ENCODE measurements at regions not wholly inside any gene's neighbourhood (a gene's known extent, or its start where the extent isn't known, plus 50 kb on each side); places are given as distances from the start of the nearest gene placed in this dataset.

DNA sequence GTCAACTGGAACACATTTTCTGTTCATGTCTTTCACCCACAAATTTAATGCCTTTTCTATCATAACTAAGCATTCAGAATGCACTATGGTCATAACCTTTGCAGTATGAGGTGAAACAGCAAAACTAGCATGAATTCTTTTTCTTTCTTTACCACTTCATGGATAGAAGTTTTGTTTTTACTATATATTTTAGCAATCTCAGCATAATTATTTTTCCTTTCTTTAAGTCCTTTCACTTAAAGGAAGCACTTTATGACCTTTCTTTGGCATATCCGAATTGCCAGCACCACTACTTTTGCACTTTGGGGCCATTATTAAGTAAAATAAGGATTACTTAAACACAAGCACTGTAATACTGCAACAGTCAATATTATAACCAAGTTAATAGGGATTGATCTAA is 115.1 kb upstream of the DKK2 start:
- Histone ChIP-seq H3K4me3 (no peak overlapping the region), H3K9me3 (no peaks in the 10 kb centered on the region), H3K4me1 (no peaks in the 10 kb centered on the region), H3K36me3 (no peaks in the 10 kb centered on the region), H3K27me3 (no peaks in the 10 kb centered on the region), H3K27ac (no peak overlapping the region)
- 78 to 80% methylated on average over 1 of the region's 1 CpG for WGBS, 2 donors
- no peak for DNase-seq (ENCODE audit: low spot score in 2 of 2)
- TF ChIP-seq CTCF (IDR thresholded peaks at IDR 0.05) (no peak), EP300 (IDR thresholded peaks at IDR 0.05) (no peak), POLR2A (IDR thresholded peaks at IDR 0.05) (no peak)

DNA sequence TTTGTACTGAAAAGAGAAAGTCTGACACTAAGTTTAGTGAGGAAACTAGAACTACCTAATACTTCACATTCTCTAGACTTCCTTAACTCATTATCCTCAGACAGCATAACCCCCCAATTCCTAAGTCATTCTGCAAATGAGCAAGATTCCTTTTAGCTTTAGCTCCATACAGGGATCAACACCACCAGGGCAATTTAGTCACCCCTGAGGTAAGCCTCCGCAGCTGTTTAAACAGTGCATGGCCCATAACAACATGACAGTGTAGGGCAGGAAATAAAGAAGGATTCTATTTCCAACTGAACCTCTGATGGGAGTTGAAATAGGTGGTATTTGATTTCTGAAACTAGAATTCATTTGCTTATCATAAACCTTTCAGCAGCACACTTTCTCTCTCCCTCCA is 112.8 kb upstream of the DKK2 start:
- 52 to 70% methylated on average over 1 of the region's 1 CpG for WGBS, 2 donors
- Histone ChIP-seq H3K27me3 (no peaks in the 10 kb centered on the region), H3K27ac (no peak overlapping the region), H3K4me3 (no peak overlapping the region), H3K4me1 (no peaks in the 10 kb centered on the region), H3K36me3 (no peaks in the 10 kb centered on the region), H3K9me3 (no peaks in the 10 kb centered on the region)
- no peak for TF ChIP-seq CTCF (IDR thresholded peaks at IDR 0.05)
- no peak for TF ChIP-seq EP300 (IDR thresholded peaks at IDR 0.05)
- TF ChIP-seq POLR2A (IDR thresholded peaks at IDR 0.05) = no peak
- DNase-seq (ENCODE audit: low spot score in 2 of 2) = no peak

DNA sequence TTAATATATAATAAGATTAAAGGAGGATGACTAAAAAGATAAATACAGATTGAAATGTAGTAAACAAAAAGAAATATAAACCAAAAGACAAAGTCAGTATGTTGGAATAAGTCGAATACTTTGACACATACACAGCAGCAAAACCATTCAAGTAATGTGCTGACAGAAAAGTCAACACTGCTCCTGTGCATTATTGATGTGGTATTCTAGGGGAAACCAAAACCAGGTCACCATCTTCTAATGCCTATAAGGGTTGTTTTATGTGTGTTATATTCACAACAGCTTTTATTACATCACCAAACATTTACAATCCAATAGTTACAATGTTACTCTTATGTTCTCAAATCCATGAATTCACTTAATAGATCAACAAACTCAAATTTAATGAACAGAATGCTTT is 111.8 kb upstream of the DKK2 start:
- Histone ChIP-seq H3K36me3 (no peaks in the 10 kb centered on the region), H3K27ac (no peak overlapping the region), H3K27me3 (no peaks in the 10 kb centered on the region), H3K4me3 (no peak overlapping the region), H3K4me1 (no peaks in the 10 kb centered on the region), H3K9me3 (no peaks in the 10 kb centered on the region)
- WGBS, 2 donors = 76 to 78% methylated on average over 1 of the region's 1 CpG
- TF ChIP-seq EP300 (IDR thresholded peaks at IDR 0.05) (no peak), POLR2A (IDR thresholded peaks at IDR 0.05) (no peak), CTCF (IDR thresholded peaks at IDR 0.05) (no peak)
- no peak for DNase-seq (ENCODE audit: low spot score in 2 of 2)

GRCh38 chr4:107138433-107138832 is 102.3 kb upstream of the DKK2 start:
- 93 to 95% methylated on average over 1 of the region's 1 CpG for WGBS, 2 donors
- Histone ChIP-seq H3K9me3 (no peaks in the 10 kb centered on the region), H3K27me3 (no peaks in the 10 kb centered on the region), H3K4me1 (no peaks in the 10 kb centered on the region), H3K4me3 (no peak overlapping the region), H3K27ac (no peak overlapping the region), H3K36me3 (no peaks in the 10 kb centered on the region)
- DNase-seq (ENCODE audit: low spot score in 2 of 2) = no peak
- no peak for TF ChIP-seq EP300 (IDR thresholded peaks at IDR 0.05)
- TF ChIP-seq CTCF (IDR thresholded peaks at IDR 0.05) = no peak
- TF ChIP-seq POLR2A (IDR thresholded peaks at IDR 0.05) = no peak

DNA sequence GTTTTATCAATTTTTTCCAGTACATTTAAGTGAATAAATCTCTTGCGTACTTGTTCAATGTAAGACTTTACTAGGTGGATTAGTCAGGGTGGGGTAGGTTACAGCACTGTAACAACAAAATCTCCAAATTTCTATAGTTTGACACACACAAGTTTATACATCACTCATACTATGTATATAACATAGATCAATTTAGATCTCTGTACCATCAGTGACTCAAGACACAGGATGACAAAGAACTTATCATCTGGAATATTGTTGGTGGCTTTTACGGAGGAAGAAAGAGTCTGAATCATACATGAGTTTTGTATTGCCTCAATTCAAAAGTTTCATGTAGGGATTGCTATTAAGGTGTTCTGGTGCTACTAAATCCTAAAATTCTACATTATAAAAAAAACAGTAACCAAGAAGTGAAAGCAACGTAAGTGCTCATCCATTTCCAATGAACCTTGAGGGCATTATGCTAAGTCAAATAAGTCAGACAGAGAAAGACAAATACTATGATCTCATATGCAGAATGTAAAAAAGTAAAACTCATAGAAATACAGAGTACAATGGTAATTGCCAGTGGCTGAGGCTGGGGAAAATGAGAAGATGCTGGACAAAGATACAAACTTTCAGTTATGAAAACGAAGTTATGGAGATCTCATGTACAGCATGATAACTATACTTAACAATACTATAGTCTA is 98.0 kb upstream of the DKK2 start:
- no peak for TF ChIP-seq CTCF (IDR thresholded peaks at IDR 0.05)
- no peak for TF ChIP-seq EP300 (IDR thresholded peaks at IDR 0.05)
- TF ChIP-seq POLR2A (IDR thresholded peaks at IDR 0.05) = no peak
- WGBS, 2 donors = 84 to 86% methylated on average over 4 of the region's 4 CpGs
- DNase-seq (ENCODE audit: low spot score in 2 of 2) = no peak
- no peak overlapping the region for H3K4me3 ChIP-seq
- H3K27ac ChIP-seq = no peak overlapping the region
- no peaks in the 10 kb centered on the region for H3K27me3 ChIP-seq
- H3K9me3 ChIP-seq = no peaks in the 10 kb centered on the region
- H3K36me3 ChIP-seq = no peaks in the 10 kb centered on the region
- H3K4me1 ChIP-seq = no peaks in the 10 kb centered on the region
